Fibroblast of skin of back (primary cell): ENCODE measurements at regions not wholly inside any gene's neighbourhood (a gene's known extent, or its start where the extent isn't known, plus 50 kb on each side); places are given as distances from the start of the nearest gene placed in this dataset.

Source experiments
- DNase-seq: peaks from one replicate; pipeline ENCODE4 v3.0.0-alpha.2; 2013

- no peak for DNase-seq
Measured at GRCh38 chr4:189291939-189292338, 648.7 kb upstream of the FRG1 start.

DNA sequence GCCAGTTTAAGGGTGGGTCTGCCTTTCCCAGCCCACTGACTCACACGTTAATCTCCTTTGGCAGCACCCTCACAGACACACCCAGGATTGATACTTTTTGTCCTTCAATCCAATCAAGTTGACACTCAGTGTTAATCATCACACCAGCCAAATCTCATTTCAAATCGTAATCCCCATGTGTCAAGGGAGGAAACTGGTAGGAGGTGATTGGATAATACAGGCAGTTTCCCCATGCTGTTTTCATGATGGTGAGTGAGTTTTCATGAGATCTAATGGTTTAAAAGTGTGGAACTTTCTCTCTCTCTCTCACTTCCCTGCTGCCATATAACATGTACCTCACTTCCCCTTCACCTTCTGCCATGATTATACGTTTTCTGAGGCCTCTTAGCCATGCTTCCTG lies 647.2 kb upstream of the FRG1 start:
- no peak for DNase-seq

- DNase-seq: no peak
Measured at GRCh38 chr4:189294574-189294973, 646.1 kb upstream of the FRG1 start.

DNA sequence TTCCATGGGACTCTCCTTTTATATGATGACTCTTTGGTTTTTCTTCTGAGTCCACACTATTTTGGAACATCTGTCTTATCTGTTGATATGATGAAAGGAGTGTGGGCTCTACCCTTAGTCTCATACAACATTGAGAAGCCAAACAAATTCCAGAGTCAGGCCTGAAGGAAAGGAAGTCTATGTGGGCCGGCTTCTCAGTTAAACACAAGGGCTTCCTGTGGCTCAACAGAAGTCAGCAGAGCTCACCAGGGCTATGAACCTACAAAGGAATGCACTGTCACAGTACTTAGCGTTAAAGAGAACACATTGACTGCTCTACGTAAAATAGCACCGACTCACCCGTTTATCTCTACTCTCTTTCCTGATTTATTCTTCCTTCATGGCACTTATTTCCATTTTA lies 641.0 kb upstream of the FRG1 start:
- DNase-seq: no peak

DNA sequence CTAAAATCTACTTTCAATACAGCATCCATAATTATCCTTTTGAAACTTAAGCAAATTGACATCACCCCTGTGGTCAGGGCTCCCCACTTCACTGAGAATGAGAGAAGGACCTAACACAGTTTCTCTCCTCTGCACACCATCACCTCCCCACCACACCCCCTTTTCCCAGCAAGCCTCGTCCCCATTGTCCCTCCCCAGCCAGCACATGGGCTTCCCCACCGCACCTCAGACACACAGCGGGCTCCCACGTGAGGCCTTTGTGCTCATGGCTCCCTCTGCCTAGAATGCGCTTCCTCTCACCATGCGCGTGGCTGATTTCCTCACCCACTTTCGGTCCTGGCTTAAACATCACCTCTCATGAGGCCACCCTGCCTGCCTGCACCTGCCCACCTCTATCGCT lies 639.0 kb upstream of the FRG1 start:
- DNase-seq: no peak

DNA sequence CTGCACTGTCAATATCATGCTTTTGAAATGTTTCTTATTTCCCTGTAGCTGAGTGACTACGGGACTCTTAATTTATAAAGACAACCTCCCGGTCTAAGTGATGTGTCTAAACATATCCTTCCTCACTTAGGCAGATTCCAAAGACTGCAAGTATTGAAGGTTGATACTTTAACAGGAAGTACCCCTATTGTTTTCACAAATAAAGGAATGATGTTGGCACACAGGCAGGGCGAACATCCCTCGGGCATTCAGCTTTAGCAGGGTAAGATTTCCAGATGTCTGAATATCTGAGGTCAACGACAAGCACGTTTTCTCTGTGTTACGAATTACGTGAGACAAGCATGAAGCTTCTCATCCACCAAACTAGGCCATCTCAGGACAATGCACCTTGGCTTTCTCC lies 638.0 kb upstream of the FRG1 start:
- DNase-seq: no peak

- DNase-seq: no peak
Measured at GRCh38 chr4:189304167-189304566, 636.5 kb upstream of the FRG1 start.

GRCh38 chr4:189304809-189305208 lies 635.9 kb upstream of the FRG1 start:
- DNase-seq: no peak

- no peak for DNase-seq
Measured at GRCh38 chr4:189305500-189305899, 635.2 kb upstream of the FRG1 start.

DNA sequence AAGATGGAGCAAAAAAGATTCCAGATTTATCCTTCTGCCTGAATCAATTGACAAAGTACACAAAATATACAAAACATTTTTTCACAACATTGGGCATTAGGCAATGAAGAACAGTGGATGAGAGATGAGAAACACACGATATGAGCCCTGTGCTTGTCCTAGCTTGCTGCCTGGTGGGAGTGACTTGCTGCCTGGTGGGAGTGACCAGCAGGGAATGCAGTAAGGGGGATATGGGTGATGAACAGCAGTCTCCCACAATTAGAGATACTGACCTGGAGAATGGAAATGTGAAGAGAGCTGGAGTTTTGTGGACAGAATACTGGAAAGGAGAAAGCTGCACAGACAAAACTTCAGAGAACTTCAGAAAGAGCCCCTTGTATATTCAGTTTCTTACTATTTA lies 629.4 kb upstream of the FRG1 start:
- DNase-seq: no peak

GRCh38 chr4:189313064-189313463 lies 627.6 kb upstream of the FRG1 start:
- no peak for DNase-seq

- no peak for DNase-seq
Measured at GRCh38 chr4:189313861-189314513, 626.7 kb upstream of the FRG1 start.

GRCh38 chr4:189322426-189322825 lies 618.2 kb upstream of the FRG1 start:
- no peak for DNase-seq

DNA sequence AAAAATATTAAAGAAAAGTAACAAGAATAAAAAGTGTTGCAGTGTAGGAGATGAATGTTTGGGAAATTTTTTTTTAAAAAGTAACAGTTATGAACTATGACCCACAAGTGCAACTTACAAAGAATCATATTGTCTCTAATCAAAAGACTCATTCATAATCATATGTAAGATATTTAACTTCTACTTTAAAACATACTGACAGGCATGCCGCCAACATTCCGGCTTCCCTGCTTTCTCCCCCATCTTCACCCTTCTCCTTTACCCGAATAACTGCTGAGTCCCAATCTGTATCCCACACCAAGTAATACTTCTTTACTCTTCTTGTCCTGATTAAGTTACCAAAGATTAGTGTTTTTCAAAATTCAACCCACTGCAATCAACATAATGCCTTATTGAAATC lies 598.8 kb upstream of the FRG1 start:
- DNase-seq: no peak

GRCh38 chr4:189355590-189355989 lies 585.1 kb upstream of the FRG1 start:
- no peak for DNase-seq

- no peak for DNase-seq
Measured at GRCh38 chr4:189362364-189362763, 578.3 kb upstream of the FRG1 start.

GRCh38 chr4:189364032-189364449 lies 576.6 kb upstream of the FRG1 start:
- DNase-seq: no peak

- DNase-seq: no peak
Measured at GRCh38 chr4:189365451-189365850, 575.2 kb upstream of the FRG1 start.

- DNase-seq: no peak
Measured at GRCh38 chr4:189367832-189368231, 572.8 kb upstream of the FRG1 start.

- DNase-seq: no peak
Measured at GRCh38 chr4:189374176-189374575, 566.5 kb upstream of the FRG1 start.

GRCh38 chr4:189376901-189377300 lies 563.8 kb upstream of the FRG1 start:
- no peak for DNase-seq

DNA sequence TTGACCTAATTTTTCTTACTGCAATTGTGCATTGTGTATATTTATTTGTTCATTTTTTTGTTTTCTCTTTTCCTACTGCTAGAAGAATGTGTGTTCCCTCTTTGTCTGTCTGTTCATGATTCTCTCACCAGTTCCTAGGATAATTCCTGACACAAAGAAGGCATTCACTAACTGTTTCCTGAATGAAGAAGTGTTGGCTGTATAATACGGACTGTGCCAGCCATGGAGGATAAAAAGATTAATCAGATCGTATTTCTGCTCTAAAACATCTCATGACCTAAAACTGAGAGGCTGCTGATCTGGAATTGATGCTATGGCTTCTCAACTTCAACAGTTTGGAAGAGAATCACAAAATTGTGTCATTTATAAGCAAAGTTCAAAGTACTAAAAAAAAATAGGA lies 563.1 kb upstream of the FRG1 start:
- DNase-seq: no peak

DNA sequence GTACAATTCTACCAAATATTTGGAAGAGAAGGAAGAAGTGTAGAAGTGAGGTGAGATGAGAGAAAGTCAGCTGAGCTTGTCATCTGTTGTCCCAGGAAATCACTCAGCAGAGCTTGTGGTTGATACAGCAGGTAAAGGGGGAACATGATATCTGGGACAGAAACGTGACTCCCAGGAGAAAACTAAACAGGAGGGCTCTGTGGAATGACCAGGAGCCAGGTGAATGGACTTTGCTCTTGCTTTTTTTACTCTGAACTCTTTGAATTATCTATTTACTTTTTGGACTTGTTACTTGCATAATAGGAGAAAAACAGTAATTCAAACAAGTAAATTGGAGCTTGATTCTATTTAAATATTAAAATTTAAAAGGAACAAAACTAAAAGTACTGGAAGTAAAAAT lies 555.6 kb upstream of the FRG1 start:
- DNase-seq: no peak

GRCh38 chr4:189385579-189385978 lies 555.1 kb upstream of the FRG1 start:
- no peak for DNase-seq

- no peak for DNase-seq
Measured at GRCh38 chr4:189396435-189396834, 544.2 kb upstream of the FRG1 start.
